MV-4-11 (cell line): ENCODE measurements at regions not wholly inside any gene's neighbourhood (a gene's known extent, or its start where the extent isn't known, plus 50 kb on each side); places are given as distances from the start of the nearest gene placed in this dataset.
A peak's percentile ranks its signal among the peaks of the same experiment; 100 is the strongest.

Experiments used
- DNase-seq: peaks from one replicate; lab custom pipeline; 2025; lab: John Stamatoyannopoulos, UW

GRCh38 chr2:176601066-176601465, 331.8 kb downstream of the MTX2 start:
- DNase-seq = no peak

GRCh38 chr2:176612036-176612435, 342.8 kb downstream of the MTX2 start:
- DNase-seq = no peak

- no peak for DNase-seq
Observed at GRCh38 chr2:176612736-176613135, 343.5 kb downstream of the MTX2 start.

- no peak for DNase-seq
Observed at GRCh38 chr2:176613323-176613987, 344.2 kb downstream of the MTX2 start.

- DNase-seq = no peak
Observed at GRCh38 chr2:176614049-176614448, 344.8 kb downstream of the MTX2 start.

GRCh38 chr2:176614930-176615329, 345.7 kb downstream of the MTX2 start:
- no peak for DNase-seq

GRCh38 chr2:176619504-176619903, 350.3 kb downstream of the MTX2 start:
- no peak for DNase-seq

- no peak for DNase-seq
Observed at GRCh38 chr2:176621350-176621749, 352.1 kb downstream of the MTX2 start.

GRCh38 chr2:176622792-176623191, 353.6 kb downstream of the MTX2 start:
- no peak for DNase-seq

- no peak for DNase-seq
Observed at GRCh38 chr2:176626796-176627195, 357.6 kb downstream of the MTX2 start.

- DNase-seq = no peak
Observed at GRCh38 chr2:176628438-176628837, 359.2 kb downstream of the MTX2 start.

- DNase-seq = no peak
Observed at GRCh38 chr2:176633754-176634153, 364.5 kb downstream of the MTX2 start.

- DNase-seq = no peak
Observed at GRCh38 chr2:176636401-176636800, 367.2 kb downstream of the MTX2 start.

GRCh38 chr2:176637142-176637485, 367.9 kb downstream of the MTX2 start:
- no peak for DNase-seq

- no peak for DNase-seq
Observed at GRCh38 chr2:176637486-176638166, 368.4 kb downstream of the MTX2 start.

- DNase-seq = peak; percentile 29
Observed at GRCh38 chr2:176638167-176639015, 369.1 kb downstream of the MTX2 start.

GRCh38 chr2:176639016-176639343, 369.7 kb downstream of the MTX2 start:
- no peak for DNase-seq

GRCh38 chr2:176639671-176640070, 370.4 kb downstream of the MTX2 start:
- no peak for DNase-seq

GRCh38 chr2:176641436-176641835, 372.2 kb downstream of the MTX2 start:
- DNase-seq = no peak

- DNase-seq = no peak
Observed at GRCh38 chr2:176642074-176642473, 372.8 kb downstream of the MTX2 start.

GRCh38 chr2:176643646-176644045, 374.4 kb downstream of the MTX2 start:
- no peak for DNase-seq

GRCh38 chr2:176645494-176645893, 376.3 kb downstream of the MTX2 start:
- no peak for DNase-seq

- DNase-seq = no peak
Observed at GRCh38 chr2:176646033-176646615, 376.9 kb downstream of the MTX2 start.
